ENCODE measurements at regions not wholly inside any gene's neighbourhood (a gene's known extent, or its start where the extent isn't known, plus 50 kb on each side); places are given as distances from the start of the nearest gene placed in this dataset.

DNA sequence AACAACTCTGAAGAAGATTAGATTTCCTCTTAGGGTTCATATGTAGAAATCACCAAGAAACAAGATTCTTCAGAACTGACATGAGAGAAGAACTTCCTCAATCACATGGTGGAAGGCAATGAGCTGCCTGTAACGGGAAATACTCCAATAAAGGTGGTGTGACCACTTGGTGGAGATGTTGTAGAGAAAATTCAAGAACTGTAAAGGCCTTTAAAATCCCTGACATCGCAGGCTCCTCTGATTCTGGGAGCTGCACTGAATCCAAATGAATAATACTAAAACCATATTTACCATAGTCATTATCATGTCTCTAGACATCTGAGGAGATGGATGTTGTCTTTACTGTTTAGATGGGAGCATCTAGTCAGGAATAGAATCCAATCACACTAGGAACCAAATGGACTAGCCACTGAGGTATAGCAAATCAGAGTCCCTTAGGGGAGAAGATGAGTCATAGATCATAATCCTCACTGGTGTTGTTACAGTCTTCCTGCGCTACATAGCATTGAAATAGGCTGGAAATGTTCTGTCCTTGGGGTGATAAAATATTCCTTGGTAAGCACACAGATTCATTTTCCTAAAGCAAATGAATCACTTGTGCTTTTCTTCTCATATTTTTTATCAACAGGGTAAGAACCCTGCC lies 321.6 kb upstream of the TENM4 start:
- no peak for DNase-seq

DNA sequence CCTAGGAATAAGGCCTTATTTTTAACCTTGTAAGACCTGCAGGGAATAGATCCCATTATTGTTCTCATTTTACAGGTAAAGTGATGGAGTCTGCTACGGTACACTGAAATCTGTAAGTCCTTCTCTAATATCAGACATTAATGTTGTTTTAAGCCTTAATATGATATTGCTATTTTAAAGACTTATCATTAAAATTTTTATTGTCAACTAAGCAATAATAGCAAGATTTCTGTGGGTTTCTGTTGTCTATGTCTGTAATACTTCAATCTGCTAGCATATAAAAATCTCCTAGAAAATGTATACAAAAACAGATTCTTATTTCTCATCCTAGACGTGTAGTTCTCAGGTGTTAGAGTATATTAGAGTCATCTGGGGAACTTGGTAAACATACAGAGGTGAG lies 317.5 kb upstream of the TENM4 start:
- DNase-seq, result no peak

DNA sequence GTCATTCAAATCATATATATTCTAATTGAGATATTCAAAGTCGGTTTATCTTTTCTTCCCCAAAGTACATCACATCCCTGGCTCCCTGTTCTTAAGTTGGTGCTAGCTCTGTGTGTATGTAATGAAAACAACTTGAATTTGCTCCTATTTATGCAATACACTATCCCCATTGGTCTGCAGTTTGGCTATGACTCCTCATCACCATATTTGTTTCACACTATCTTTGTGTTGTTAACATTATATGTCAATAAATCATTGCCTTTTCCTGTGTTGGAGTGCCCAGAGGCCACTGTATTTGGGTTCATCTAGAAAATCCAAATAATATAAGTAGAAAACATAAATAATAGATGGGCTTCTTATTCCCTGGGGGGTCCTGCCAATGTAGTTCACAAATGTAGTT lies 306.6 kb upstream of the TENM4 start:
- DNase-seq, result no peak

DNA sequence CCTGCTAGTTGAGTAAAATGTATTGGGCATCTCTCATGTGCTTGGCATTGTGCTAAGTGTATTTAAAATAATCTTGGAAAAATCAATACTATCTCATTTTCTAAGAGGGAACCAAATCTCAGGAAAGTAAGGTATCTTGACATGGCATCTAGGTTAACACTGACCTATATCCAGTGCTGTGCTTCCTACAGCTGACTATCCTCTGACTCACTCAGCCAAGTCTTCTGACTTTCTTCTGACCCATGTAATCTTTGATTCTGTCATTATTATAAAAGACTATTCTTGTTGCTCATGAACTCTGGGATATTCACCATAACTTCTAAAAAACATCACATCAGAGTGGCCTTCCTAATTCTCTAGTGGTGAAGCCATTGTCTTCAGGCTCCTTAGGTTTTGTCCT lies 304.1 kb upstream of the TENM4 start:
- no peak for DNase-seq

DNA sequence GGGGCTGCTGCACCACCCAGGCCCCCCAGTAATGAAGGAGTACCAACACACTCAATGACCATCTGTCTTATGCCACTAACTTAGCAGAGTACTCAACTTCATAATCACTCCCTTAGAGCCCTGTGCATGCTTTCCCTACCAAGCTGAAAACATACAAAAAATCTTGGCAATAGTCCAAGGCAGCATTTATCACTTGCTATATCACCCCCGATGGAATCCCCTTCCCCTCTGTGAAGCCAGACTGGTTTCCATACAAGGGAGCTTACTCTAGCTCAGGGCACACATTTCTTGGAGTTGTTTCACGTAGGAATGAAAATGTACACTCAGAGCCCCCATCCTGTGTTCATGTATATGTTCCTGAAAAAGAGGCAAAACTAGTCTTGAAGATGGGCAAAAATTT lies 301.3 kb upstream of the TENM4 start:
- no peak for DNase-seq

DNA sequence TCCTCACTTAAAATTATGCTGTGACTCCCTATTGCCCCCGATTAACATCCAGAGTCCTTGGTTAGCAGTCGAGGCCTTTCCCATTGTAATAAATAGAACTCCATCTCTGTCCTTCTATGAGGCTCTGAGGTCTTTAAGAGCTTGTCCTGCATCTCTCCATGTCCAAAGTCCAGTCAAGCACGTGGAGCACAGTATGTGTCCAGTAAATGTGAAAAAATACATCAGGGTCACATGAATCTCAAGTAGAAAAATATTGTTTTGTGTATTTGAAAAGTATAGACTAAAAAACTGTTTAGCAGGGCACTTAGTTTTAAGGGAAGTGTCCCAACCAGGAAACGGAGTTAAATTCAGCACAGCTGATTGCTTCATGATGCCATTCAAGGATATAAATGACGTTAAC lies 298.8 kb upstream of the TENM4 start:
- no peak for DNase-seq

DNA sequence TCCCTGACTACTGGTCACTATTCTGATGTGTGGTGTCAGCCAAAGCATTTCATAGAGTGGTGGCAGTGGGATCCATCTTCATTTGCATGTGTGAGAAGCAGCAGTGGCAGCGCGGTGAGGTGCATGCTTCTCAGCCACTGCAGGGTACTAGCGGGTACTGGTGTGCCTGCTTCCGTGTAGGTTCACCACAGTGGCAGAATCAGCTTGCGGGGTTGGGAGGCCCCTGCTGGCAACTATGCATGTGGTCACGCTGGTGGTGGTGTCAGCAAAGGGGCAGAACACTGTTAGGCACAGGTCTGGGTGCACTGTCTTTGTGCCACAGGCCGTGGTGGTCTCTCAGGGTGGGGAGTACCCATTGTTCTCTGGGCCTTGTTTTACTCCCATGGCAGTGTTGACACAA lies 286.4 kb upstream of the TENM4 start:
- DNase-seq, result no peak

DNA sequence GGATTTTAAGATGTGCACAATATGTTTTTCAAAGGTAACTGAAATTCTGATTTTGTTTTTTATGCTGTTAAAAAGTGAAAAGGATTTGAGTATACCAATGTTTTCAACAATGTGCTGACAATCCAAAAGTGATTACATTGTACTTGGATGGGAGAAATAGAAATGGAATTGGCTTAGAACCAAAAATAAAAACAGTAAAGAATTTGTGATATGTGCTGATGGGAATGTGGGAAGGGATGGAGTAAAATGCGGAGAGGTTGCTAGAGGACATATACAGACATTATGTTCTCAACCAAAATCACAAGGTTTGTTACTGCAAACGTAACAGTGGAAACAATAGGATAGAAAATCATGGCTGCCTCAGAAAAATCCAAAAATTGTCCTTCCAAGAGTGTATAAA lies 279.3 kb upstream of the TENM4 start:
- no peak for DNase-seq

DNA sequence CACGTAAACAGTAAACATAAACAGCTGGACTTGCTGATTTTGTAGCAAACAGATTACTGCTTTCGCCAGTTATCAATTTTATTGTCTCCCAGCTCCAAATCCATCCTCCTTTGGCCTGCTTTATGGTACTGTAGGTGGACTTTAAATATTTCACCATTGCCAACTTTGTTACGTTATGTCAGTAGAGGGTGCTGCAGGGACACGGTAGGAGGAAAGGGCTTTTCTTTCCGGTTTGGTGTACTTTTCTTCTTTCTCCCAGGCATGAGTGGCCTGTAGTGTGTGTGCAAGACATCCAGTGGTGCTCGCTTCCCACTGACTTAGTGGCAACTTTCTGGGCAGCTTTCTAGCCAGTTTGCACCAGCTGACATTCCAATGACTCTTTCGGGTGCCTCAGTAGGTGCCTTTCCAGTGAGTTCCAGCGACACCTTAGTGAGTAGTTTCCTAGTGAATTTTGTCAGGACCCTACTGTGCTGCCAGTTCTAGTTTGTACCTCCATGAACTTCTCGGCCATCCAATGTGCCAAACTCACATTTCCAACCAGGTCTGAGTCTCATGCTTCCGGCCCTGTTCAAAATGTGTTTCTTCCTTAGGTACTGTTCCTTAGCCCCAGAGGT lies 267.6 kb upstream of the TENM4 start:
- DNase-seq, result peak; percentile 25

DNA sequence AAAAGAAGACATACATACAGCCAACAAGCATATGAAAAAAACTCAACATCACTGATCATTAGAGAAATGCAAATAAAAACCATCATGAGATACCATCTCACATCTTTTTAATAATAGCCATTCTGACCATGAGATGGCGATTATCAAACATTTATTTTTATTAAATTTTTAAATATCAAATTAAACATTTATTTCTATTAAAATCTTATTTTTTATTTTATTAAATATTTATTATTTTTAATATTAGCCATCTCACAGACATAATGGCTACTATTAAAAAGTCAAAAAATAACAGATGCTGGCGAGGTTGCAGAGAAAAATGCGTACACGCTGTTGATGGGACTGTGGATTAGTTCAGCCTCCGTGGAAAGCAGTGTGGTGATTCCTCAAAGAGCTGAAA lies 264.8 kb upstream of the TENM4 start:
- DNase-seq, result no peak

DNA sequence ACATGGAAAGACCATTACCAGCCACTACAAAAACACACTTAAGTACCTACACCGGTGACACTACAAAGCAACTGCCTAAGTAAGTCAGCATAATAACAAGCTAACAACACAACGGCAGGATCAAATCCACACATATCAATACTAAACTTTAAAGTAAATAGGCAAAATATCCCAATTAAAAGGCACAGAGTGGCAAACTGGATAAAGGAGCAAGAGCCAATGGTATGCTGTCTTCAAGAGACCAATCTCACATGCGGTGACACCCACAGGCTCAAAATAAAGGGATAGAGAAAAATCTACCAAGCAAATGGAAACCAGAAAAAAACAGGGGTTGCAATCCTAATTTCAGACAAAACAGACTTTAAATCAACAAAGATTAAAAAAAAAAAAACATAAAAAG lies 261.5 kb upstream of the TENM4 start:
- no peak for DNase-seq

DNA sequence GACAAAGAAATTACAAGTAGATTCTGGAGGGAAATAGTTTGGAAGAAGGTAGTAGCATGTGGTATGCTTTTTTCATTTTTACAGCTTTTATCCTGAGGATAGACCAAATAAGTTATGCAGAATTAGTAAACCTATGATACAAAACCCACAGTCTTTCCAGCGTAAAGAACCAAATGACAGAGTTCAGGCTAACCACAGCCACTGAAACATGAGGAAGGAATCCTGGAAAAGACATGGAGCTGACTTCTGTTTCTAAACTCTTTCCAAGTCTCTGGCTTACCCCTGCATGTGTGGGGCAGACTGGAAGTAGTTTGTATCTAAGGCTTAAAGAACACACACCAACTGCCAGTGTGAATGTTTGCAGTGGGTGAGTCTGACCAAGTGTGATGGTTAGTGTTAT lies 258.4 kb upstream of the TENM4 start:
- DNase-seq, result no peak

DNA sequence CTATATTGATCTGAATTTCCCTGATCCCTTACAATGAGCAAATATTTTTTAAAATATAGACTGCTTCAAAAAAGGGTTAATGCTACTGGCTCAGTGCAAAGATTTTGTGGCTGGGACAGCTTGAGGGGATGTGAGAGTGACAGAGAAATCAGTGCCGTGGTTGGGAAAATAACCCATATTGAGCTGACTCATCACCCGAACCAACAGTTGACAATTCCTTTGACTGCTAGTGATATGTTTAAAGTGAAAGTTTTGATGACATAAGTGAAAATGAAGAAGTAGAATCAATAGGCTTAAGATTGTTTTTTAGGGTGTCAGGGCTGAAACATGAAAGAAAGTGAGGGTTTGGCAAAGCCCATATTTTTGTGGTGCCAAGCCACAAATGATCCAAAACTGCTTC lies 257.1 kb upstream of the TENM4 start:
- DNase-seq, result no peak

DNA sequence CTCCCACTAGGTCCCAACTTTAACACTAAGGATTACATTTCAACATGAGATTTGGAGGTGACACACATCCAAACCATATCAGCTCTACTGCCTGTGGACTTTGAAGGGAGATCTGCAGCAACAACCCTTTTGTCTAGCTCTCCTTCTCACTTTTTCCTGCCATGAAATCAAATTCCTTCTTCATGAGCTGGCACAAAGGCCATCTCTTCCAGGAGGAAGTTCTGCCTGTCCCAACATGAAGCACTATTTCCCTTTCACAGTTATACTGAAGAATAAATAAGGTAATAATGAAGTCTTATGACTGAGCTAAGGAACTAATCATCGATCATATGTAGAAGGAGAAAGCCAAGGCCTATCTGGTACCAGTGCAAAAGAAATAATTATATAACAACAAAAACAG lies 253.5 kb upstream of the TENM4 start:
- no peak for DNase-seq

DNA sequence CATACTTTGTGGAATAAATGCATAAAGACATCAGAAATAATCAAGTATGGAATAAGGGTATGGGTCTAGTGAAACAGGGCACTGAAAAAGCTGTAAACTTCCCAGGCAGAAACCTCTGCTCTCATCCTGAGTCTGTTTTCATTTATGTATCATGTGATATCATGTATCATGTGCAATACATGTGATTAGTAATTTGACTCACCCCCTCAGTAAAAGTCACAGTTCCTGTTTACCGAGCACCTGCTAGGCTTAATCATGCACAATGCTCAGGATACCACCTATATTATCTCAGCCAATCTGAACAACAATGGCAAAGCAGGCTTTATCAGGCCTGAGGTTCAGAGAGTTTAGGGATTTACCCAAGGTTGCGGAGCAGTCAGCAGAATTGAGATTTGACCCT lies 250.6 kb upstream of the TENM4 start:
- DNase-seq, result no peak

DNA sequence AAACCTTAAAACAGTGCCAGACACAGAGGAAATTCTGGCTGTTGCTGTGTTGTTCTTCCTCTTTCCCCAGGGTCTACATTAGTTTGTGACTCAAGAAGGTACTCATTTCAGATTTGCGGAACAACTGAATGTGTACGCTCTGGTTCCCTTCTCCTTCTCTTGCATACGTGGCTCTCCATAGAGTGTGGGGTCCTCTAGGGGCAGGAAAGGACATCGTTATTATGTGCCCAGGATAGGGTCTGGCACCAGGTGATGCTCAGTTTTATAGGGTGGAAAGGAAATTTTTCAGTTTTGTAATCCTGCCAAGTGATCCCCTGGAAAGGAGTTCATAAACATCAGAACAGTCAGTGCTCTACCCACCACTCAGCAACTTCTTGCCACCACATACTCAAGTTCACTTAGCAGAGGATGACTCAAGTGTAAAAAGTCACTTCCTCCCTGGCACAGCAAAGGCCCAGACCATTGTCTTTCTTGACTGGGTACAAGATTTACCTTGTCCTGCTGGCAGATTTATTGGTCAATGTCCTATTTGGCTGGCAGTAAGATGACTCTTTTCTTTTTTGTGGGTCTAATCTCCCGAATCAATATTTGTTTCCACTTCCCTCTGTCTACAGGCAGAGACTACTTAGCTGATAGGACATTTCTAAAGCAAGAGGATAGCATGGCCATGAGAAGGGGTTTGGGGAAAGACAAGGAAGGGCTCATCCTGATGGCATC lies 246.0 kb upstream of the TENM4 start:
- DNase-seq, result no peak

DNA sequence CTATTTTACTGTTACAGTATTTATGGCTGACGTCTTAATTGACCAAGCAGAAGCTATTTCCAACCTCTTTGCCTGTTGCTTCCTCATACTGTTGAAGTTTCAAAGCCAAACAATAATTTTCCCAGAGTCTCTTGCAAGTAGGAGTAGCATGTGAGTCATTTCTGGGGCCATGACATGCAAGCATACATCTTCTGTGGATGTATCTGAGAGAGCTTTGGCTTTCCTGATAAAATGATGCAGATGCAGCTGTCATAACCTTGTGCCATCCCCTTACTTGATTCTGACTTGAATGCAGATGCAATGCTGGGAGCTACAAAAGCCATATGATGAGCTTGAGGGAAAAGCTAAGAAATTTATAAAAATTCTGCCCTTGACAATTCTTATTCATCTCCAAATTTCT lies 243.1 kb upstream of the TENM4 start:
- DNase-seq, result no peak

DNA sequence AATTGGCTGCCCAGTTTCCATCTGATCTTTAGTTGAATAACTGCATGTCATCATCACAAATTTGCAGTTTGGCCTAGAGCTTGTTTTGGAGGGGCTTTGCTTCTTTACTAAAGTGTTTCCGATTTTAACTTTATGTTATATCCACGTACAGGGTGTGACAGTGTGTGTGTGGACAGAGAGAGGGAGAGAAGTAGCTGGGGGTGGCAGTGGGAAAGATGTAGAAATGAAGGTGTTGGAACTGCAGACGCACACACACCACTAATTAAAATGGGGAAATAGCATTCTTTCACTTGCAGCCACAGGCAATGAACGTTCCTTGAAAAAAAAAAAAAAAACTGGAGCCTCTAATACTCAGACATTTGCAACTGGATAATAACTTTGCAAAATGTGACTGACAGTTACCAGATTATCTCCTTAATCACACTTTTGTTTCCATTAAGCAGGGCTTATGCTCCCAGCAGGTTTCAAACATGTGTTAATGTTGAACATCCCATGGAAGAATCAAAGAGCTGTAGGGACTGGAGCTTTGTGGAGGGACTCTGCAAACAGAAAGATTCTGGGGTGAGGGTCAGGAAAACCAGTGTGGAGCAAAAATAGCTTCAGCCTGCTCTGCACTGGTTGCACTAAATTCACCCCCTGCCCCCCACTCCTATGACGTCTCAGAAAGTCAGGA lies 238.1 kb upstream of the TENM4 start:
- no peak for DNase-seq

DNA sequence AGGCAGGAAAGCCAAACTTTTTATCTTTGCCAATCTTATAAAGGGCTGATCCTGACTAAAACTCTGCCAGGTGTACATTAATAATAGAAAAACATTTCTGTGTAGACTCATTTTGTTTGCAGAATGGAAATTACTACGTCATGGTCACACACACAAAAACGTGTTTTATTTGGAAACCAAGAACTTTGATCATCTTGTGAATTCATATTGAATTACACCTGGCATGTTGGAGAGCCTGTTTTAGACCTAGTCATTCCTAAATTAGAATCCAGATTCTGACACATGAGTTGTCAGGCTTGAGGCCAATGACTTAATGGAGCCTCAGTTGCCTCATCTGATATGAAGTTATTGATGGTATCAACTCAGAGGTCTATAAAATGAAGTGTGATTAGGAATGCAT lies 235.6 kb upstream of the TENM4 start:
- no peak for DNase-seq

DNA sequence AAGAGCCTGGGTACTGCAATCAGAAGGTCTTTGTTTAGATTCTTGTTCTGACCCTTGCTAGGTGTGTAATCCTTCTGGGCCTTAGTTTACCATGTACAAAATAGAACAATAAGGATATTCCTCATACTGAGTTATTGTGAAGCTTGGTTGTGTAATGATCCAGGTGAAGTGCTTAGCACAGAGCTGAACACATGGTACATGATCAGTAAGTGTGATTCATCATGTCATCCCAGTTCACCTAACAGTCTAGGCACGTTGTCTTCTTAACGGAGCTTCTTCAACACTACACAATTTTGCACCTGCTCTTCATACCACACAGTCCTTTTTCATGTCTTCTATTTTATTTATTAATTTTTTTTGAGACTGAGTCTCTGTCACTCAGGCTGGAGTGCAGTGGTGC lies 234.3 kb upstream of the TENM4 start:
- DNase-seq, result no peak

DNA sequence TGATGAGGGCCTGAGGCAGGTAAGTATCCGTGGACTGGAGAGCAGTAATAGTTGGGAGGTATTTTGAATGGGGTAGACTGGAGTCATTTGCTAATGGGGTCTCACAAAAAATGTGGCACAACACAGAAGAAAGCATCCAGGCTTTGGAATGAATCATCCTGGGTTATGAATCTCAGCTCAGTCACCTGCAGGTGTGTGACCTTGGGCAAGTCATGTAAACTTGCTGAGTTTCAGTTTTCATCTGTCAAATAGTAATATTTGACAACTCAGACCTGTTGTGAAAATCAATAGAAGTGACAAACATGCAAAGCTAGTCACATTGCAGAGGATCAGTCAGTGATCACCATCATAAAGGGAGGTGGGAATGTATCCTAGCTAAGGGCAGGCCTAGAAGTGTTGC lies 232.0 kb upstream of the TENM4 start:
- no peak for DNase-seq

DNA sequence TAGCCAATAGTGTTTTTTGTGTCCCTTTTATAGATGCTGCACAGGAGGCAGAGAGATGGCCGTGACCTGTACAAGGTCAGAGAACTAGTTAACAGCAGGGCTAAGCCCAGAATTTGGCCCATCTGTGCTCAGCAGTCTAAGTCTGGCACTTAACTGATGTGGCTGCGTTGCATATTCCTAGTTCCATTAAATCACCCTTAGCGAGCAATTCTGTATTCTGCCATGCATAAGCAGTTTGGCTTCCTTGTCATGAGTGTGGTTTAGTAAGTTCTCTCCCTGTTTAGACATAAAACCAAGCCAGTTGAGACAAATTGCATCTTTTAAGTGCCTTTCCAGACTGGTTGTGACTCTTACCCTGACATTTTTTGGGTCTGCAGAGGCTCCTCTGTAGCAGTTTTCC lies 230.6 kb upstream of the TENM4 start:
- no peak for DNase-seq

DNA sequence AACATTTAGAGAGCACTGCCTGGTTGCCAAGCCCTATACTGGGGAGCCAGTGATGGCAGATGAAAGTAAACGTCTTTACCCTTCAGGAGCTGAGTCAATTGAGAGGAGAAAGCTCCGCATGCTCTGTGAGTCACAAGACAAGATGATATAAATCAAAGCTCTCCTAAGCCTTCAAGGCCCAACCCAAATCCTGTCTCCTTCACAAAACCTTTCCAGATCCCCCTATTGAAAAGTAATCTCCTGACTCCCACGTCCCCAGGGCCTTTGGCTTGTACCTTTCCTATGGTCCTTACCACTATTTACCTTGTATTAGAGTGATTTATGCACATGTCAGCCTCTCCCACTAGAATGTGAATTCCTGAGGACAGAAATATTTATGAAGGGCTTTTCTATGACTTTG lies 230.1 kb upstream of the TENM4 start:
- no peak for DNase-seq

DNA sequence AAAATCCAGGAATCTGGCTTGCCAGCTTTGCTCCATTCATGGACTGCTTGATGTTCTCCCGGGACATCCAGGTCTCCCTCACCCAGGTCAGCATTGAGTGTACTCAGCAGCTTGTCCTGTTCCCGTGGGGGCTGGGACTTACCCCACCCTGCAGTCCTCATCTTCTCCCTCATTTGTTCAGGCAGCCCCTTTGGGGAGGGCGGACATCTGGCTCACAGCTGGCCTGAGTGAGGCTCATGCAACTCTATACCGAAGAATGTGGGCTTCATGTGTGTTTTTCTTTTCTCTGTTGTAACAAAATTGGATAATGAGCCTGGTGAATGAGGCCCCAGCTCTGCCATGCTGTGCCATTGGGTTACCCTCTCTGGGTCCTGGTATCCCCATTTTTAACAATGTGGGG lies 227.7 kb upstream of the TENM4 start:
- no peak for DNase-seq

Measured in NCI-H1048 (cell line).